GM06990 (cell line): ENCODE measurements at regions not wholly inside any gene's neighbourhood (a gene's known extent, or its start where the extent isn't known, plus 50 kb on each side); places are given as distances from the start of the nearest gene placed in this dataset.

Experiments
- DNase-seq: peaks from one replicate; pipeline ENCODE4 v3.0.0-alpha.2; 2011; ENCODE audit not compliant: insufficient read length; ENCODE audit errors: extremely low read depth
- H3K27me3 ChIP-seq: replicated peaks from 2 replicates; pipeline ENCODE4 v1.6.0; 2011; ENCODE audit warnings: low read length; ENCODE audit not compliant: control insufficient read depth, insufficient read depth
- H3K36me3 ChIP-seq: 2 replicates; pipeline ENCODE4 v1.5.1; 2011; ENCODE audit warnings: low read length; ENCODE audit not compliant: control insufficient read depth, insufficient read depth
- H3K4me3 ChIP-seq: replicated peaks from 2 replicates; pipeline ENCODE4 v1.5.1; 2011; ENCODE audit warnings: low read depth, mild to moderate bottlenecking, control low read depth, low read length
- CTCF ChIP-seq: IDR thresholded peaks from 2 replicates; pipeline ENCODE4 v1.5.1; 2011; ENCODE audit warnings: low read length, control low read depth, mild to moderate bottlenecking, inconsistent platforms; ENCODE audit not compliant: insufficient read depth, poor library complexity, severe bottlenecking

- Histone ChIP-seq H3K36me3 (no peaks in the 10 kb centered on the region), H3K4me3 (no peak overlapping the region), H3K27me3 (no peaks in the 10 kb centered on the region)
- DNase-seq = no peak
- TF ChIP-seq CTCF = no peak
These were observed 583.4 kb upstream of the PSMD7 start for GRCh38 chr16:73713251-73713650.

- Histone ChIP-seq H3K36me3 (no peaks in the 10 kb centered on the region), H3K27me3 (no peaks in the 10 kb centered on the region), H3K4me3 (no peak overlapping the region)
- no peak for TF ChIP-seq CTCF
- DNase-seq = no peak
These were observed 585.1 kb upstream of the PSMD7 start for GRCh38 chr16:73711406-73712080.

- H3K27me3 ChIP-seq = no peaks in the 10 kb centered on the region
- H3K4me3 ChIP-seq = no peak overlapping the region
- TF ChIP-seq CTCF = no peak
- DNase-seq = no peak
- no peaks in the 10 kb centered on the region for H3K36me3 ChIP-seq
These were observed 586.1 kb upstream of the PSMD7 start for GRCh38 chr16:73710526-73710925.

GRCh38 chr16:73707863-73708262, 588.8 kb upstream of the PSMD7 start:
- H3K4me3 ChIP-seq = no peak overlapping the region
- no peaks in the 10 kb centered on the region for H3K27me3 ChIP-seq
- DNase-seq = no peak
- no peaks in the 10 kb centered on the region for H3K36me3 ChIP-seq
- no peak for TF ChIP-seq CTCF

- Histone ChIP-seq H3K27me3 (no peaks in the 10 kb centered on the region), H3K36me3 (no peaks in the 10 kb centered on the region), H3K4me3 (no peak overlapping the region)
- no peak for DNase-seq
- no peak for TF ChIP-seq CTCF
These were observed 592.7 kb upstream of the PSMD7 start for GRCh38 chr16:73703891-73704290.

GRCh38 chr16:73697336-73697735, 599.3 kb upstream of the PSMD7 start:
- no peak for DNase-seq
- Histone ChIP-seq H3K36me3 (no peaks in the 10 kb centered on the region), H3K27me3 (no peaks in the 10 kb centered on the region), H3K4me3 (no peak overlapping the region)
- TF ChIP-seq CTCF = no peak
